ENCODE measurements at regions not wholly inside any gene's neighbourhood (a gene's known extent, or its start where the extent isn't known, plus 50 kb on each side); places are given as distances from the start of the nearest gene placed in this dataset.
A peak's percentile ranks its signal among the peaks of the same experiment; 100 is the strongest.

- Histone ChIP-seq H2AFZ (ENCODE audit: insufficient read depth, low read depth, low read length, poor library complexity, severe bottlenecking) (no peak overlapping the region), H3K9ac (ENCODE audit: low read length) (no peak overlapping the region), H3K79me2 (ENCODE audit: control insufficient read depth, insufficient read depth, low read length) (no peaks in the 10 kb centered on the region), H4K20me1 (ENCODE audit: control insufficient read depth, insufficient read depth, low read length, poor library complexity, severe bottlenecking) (no peaks in the 10 kb centered on the region), H3K36me3 (replicated peaks in 1 of 2; ENCODE audit: control extremely low read depth in 1 of 2, control insufficient read depth in 1 of 2, extremely low read depth in 1 of 2, insufficient read depth in 2 of 2, low read length in 1 of 2) (no peaks in the 10 kb centered on the region), H3K27ac (ENCODE audit: low read length in 2 of 2) (no peak overlapping the region), H3K4me2 (replicated peaks; ENCODE audit: low read depth, low read length, poor library complexity, severe bottlenecking) (no peak overlapping the region), H3K9me3 (ENCODE audit: control extremely low read depth in 1 of 3, control insufficient read depth in 2 of 3, insufficient read depth in 1 of 3, low read length in 2 of 3) (no peaks in the 10 kb centered on the region), H3K27me3 (replicated peaks in 1 of 4; ENCODE audit: control extremely low read depth in 1 of 4, control insufficient read depth in 3 of 4, insufficient read depth in 4 of 4, low read length in 3 of 4) (no peaks in the 10 kb centered on the region), H3K4me3 (ENCODE audit: control extremely low read depth in 1 of 5, extremely low read depth in 1 of 5, insufficient read depth in 1 of 5, low read depth in 2 of 5, low read length in 4 of 5) (no peak overlapping the region), H3K4me1 (ENCODE audit: control insufficient read depth in 2 of 2, insufficient read depth in 2 of 2, low read length in 2 of 2) (peaks cover 53 to 69% of the 10 kb centered on the region in 2 donors)
- CTCF ChIA-PET = interaction anchor here (0.5 to 2.3 kb wide), 6 partner anchors 50 to 329 kb away, joined by 3 to 6 read pairs (median 3); no protein-coding TSS in a partner anchor
- Mint-ChIP-seq H3K27me3 (no peaks in the 10 kb centered on the region), H3K4me3 (peak overlapping the region; percentile 62), H3K27ac (peak overlapping the region; percentile 77), H3K4me1 (peaks cover 75% of the 10 kb centered on the region), H3K9me3 (ENCODE audit: insufficient read depth) (no peaks in the 10 kb centered on the region)
- WGBS (ENCODE audit: insufficient coverage) = no CpG with 5 or more reads among the region's 6 CpGs
- no peak for TF ChIP-seq EZH2 (IDR thresholded peaks at IDR 0.05; ENCODE audit: borderline replicate concordance, insufficient read depth, low read depth, low read length, poor library complexity, severe bottlenecking)
- TF ChIP-seq CTCF (IDR thresholded peaks at IDR 0.05) = no peak
- intact Hi-C loops (cut with micrococcal nuclease) = no loop called here
- POLR2A ChIA-PET = interaction anchor here (0.7 kb wide), 1 partner anchor 86 kb away, joined by 4 read pairs; no protein-coding TSS in a partner anchor
- ATAC-seq (ENCODE audit: low read depth) (no peak), DNase-seq (no peak)
Measured at GRCh38 chr2:136055929-136056688, 61.8 kb downstream of the CXCR4 start.

- H2AFZ ChIP-seq (ENCODE audit: insufficient read depth, low read depth, low read length, poor library complexity, severe bottlenecking) = no peak overlapping the region
- H3K4me3 Mint-ChIP-seq = no peak overlapping the region
- no peaks in the 10 kb centered on the region for H4K20me1 ChIP-seq (ENCODE audit: control insufficient read depth, insufficient read depth, low read length, poor library complexity, severe bottlenecking)
- H3K9me3 Mint-ChIP-seq (ENCODE audit: insufficient read depth) = no peaks in the 10 kb centered on the region
- no peaks in the 10 kb centered on the region for H3K36me3 ChIP-seq (replicated peaks in 1 of 2; ENCODE audit: control extremely low read depth in 1 of 2, control insufficient read depth in 1 of 2, extremely low read depth in 1 of 2, insufficient read depth in 2 of 2, low read length in 1 of 2)
- ATAC-seq (ENCODE audit: low read depth) (no peak), DNase-seq (no peak)
- WGBS (ENCODE audit: insufficient coverage) = no CpG with 5 or more reads among the region's 3 CpGs
- H3K4me3 ChIP-seq (ENCODE audit: control extremely low read depth in 1 of 5, extremely low read depth in 1 of 5, insufficient read depth in 1 of 5, low read depth in 2 of 5, low read length in 4 of 5) = no peak overlapping the region
- H3K27ac Mint-ChIP-seq = no peak overlapping the region
- H3K9ac ChIP-seq (ENCODE audit: low read length) = no peak overlapping the region
- no peaks in the 10 kb centered on the region for H3K27me3 ChIP-seq (replicated peaks in 1 of 4; ENCODE audit: control extremely low read depth in 1 of 4, control insufficient read depth in 3 of 4, insufficient read depth in 4 of 4, low read length in 3 of 4)
- intact Hi-C loops (cut with micrococcal nuclease) = loop anchor here (5.0 kb wide), 2 partner anchors 38 to 52 kb away; no protein-coding TSS in a partner anchor
- H3K79me2 ChIP-seq (ENCODE audit: control insufficient read depth, insufficient read depth, low read length) = no peaks in the 10 kb centered on the region
- no peak for TF ChIP-seq EZH2 (IDR thresholded peaks at IDR 0.05; ENCODE audit: borderline replicate concordance, insufficient read depth, low read depth, low read length, poor library complexity, severe bottlenecking)
- no peak for TF ChIP-seq CTCF (IDR thresholded peaks at IDR 0.05)
- no peak overlapping the region for H3K27ac ChIP-seq (ENCODE audit: low read length in 2 of 2)
- H3K27me3 Mint-ChIP-seq = no peaks in the 10 kb centered on the region
- CTCF ChIA-PET = no interaction called here
- H3K9me3 ChIP-seq (ENCODE audit: control extremely low read depth in 1 of 3, control insufficient read depth in 2 of 3, insufficient read depth in 1 of 3, low read length in 2 of 3) = no peaks in the 10 kb centered on the region
- H3K4me1 ChIP-seq (ENCODE audit: control insufficient read depth in 2 of 2, insufficient read depth in 2 of 2, low read length in 2 of 2) = peaks cover 55 to 61% of the 10 kb centered on the region in 2 donors
- H3K4me1 Mint-ChIP-seq = peaks cover 78% of the 10 kb centered on the region
- no peak overlapping the region for H3K4me2 ChIP-seq (replicated peaks; ENCODE audit: low read depth, low read length, poor library complexity, severe bottlenecking)
- POLR2A ChIA-PET = no interaction called here
Measured at GRCh38 chr2:136054856-136055255, 63.1 kb downstream of the CXCR4 start.
